GM13976 (cell line): ENCODE measurements at regions not wholly inside any gene's neighbourhood (a gene's known extent, or its start where the extent isn't known, plus 50 kb on each side); places are given as distances from the start of the nearest gene placed in this dataset.

Experiments used
- DNase-seq: peaks from one replicate; pipeline ENCODE4 v3.0.0; 2012; ENCODE audit warnings: low spot score
- in situ Hi-C: fragments of 300-500 bp; cut with MboI; formaldehyde crosslinking; loops from one replicate; pipeline ENCODE4 v1.12.0; 2022; ENCODE audit warnings: low sequenced_read_pairs, mixed read lengths, inconsistent platforms; ENCODE audit not compliant: unreplicated experiment
- TF ChIP-seq, protein P1 (sequence below): IDR thresholded peaks from 2 replicates; pipeline ENCODE4 v1.5.1; 2012; ENCODE audit warnings: borderline replicate concordance, mild to moderate bottlenecking; ENCODE audit not compliant: insufficient read depth; ENCODE audit errors: extremely low read depth, missing control alignments, control extremely low read depth

DNA sequence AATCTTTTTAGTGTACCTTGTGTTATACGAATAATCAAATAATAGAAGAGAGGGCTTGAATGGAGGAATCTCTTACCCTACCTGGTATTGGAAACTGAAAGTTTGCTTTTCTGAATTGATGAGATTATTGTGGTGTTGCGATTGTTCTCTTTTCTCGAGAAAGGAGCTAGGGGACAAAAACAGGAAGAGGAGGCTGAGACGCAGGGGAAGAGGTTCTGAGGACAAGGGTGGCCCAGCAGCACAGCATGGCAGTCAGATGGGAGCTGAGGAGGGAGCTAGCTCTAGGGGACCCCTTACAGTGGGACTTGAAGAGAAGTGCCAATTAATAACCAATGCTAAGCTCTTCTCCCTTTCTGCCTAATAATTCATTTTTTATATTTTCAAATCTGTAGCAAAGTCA, 183.3 kb upstream of the DMAC1 start:
- in situ Hi-C loops, result no loop called here
- TF ChIP-seq, protein P1, sequence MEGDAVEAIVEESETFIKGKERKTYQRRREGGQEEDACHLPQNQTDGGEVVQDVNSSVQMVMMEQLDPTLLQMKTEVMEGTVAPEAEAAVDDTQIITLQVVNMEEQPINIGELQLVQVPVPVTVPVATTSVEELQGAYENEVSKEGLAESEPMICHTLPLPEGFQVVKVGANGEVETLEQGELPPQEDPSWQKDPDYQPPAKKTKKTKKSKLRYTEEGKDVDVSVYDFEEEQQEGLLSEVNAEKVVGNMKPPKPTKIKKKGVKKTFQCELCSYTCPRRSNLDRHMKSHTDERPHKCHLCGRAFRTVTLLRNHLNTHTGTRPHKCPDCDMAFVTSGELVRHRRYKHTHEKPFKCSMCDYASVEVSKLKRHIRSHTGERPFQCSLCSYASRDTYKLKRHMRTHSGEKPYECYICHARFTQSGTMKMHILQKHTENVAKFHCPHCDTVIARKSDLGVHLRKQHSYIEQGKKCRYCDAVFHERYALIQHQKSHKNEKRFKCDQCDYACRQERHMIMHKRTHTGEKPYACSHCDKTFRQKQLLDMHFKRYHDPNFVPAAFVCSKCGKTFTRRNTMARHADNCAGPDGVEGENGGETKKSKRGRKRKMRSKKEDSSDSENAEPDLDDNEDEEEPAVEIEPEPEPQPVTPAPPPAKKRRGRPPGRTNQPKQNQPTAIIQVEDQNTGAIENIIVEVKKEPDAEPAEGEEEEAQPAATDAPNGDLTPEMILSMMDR, result no peak
- no peak for DNase-seq

GRCh38 chr9:7980691-7981289, 181.2 kb upstream of the DMAC1 start:
- DNase-seq, result no peak
- TF ChIP-seq, protein P1, result no peak
- in situ Hi-C loops, result no loop called here

- in situ Hi-C loops, result no loop called here
- DNase-seq, result no peak
- TF ChIP-seq, protein P1, result no peak
Measured at GRCh38 chr9:7980041-7980440, 180.5 kb upstream of the DMAC1 start.

DNA sequence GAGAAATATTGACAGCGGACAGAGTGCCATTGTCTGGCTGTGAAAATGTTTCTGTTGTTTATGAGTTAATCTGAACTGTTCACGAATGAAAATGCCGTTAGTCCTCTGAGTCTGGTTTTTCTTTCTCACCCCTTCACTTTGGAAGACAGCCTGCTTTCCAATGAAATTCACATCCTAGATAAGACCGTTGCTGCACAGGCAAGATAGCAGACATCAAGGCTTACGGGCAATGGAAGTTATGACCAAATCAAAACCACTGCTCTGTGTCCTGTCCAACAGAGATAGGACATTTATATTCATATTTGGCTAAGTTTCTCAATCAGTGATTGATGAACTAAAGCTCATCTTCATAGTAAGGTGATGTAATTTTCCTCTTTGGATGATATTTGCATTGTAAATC, 180.0 kb upstream of the DMAC1 start:
- in situ Hi-C loops, result no loop called here
- TF ChIP-seq, protein P1, result no peak
- no peak for DNase-seq

- TF ChIP-seq, protein P1, result no peak
- in situ Hi-C loops, result no loop called here
- DNase-seq, result no peak
Measured at GRCh38 chr9:7977586-7977985, 178.0 kb upstream of the DMAC1 start.

- DNase-seq, result no peak
Measured at GRCh38 chr9:7976856-7977255, 177.3 kb upstream of the DMAC1 start.

More at GRCh38 chr9:7976856-7977255, 177.3 kb upstream of the DMAC1 start:
- in situ Hi-C loops, result no loop called here
- TF ChIP-seq, protein P1, result no peak
